HFFc6 (cell line): ENCODE measurements at regions not wholly inside any gene's neighbourhood (a gene's known extent, or its start where the extent isn't known, plus 50 kb on each side); places are given as distances from the start of the nearest gene placed in this dataset.
A peak's percentile ranks its signal among the peaks of the same experiment; 100 is the strongest.
"Not testable (repeated sequence)": the region's sequence is repeated elsewhere in the genome, so short reads cannot be mapped to it uniquely, and the experiment has no call there.

ENCODE experiments used
- DNase-seq: peaks from one replicate; pipeline ENCODE4 v3.0.0-alpha.2; 2018
- H3K27ac Mint-ChIP-seq: 2 replicates; pipeline ENCODE4 v1.8.0; 2020; ENCODE audit warnings: mild to moderate bottlenecking, mixed read lengths
- H3K27me3 Mint-ChIP-seq: 2 replicates; pipeline ENCODE4 v1.8.0; 2021; ENCODE audit warnings: mild to moderate bottlenecking, moderate library complexity, mixed read lengths; ENCODE audit not compliant: insufficient read depth
- H3K36me3 Mint-ChIP-seq: 2 replicates; pipeline ENCODE4 v1.8.0; 2021; ENCODE audit warnings: low read depth, mixed read lengths
- H3K4me1 Mint-ChIP-seq: 2 replicates; pipeline ENCODE4 v1.8.0; 2020; ENCODE audit warnings: low read depth, mixed read lengths
- H3K4me3 Mint-ChIP-seq: 2 replicates; pipeline ENCODE4 v1.8.0; 2020; ENCODE audit warnings: mild to moderate bottlenecking, moderate library complexity, mixed read lengths
- H3K9me3 Mint-ChIP-seq: 2 replicates; pipeline ENCODE4 v1.8.0; 2020; ENCODE audit warnings: mild to moderate bottlenecking, mixed read lengths
- TF ChIP-seq, protein P1 (sequence below): fragments of 200-600 bp; sonication (generic); IDR thresholded peaks from 2 replicates; pipeline ENCODE4 v1.5.0; 2021; ENCODE audit warnings: antibody characterized with exemption, mild to moderate bottlenecking

- peaks cover 2% of the 10 kb centered on the region for H3K27me3 Mint-ChIP-seq
- no peaks in the 10 kb centered on the region for H3K4me1 Mint-ChIP-seq
- no peak for DNase-seq
- no peaks in the 10 kb centered on the region for H3K36me3 Mint-ChIP-seq
- no peaks in the 10 kb centered on the region for H3K9me3 Mint-ChIP-seq
- H3K27ac Mint-ChIP-seq: no peak overlapping the region
- H3K4me3 Mint-ChIP-seq: no peak overlapping the region
- TF ChIP-seq, protein P1, sequence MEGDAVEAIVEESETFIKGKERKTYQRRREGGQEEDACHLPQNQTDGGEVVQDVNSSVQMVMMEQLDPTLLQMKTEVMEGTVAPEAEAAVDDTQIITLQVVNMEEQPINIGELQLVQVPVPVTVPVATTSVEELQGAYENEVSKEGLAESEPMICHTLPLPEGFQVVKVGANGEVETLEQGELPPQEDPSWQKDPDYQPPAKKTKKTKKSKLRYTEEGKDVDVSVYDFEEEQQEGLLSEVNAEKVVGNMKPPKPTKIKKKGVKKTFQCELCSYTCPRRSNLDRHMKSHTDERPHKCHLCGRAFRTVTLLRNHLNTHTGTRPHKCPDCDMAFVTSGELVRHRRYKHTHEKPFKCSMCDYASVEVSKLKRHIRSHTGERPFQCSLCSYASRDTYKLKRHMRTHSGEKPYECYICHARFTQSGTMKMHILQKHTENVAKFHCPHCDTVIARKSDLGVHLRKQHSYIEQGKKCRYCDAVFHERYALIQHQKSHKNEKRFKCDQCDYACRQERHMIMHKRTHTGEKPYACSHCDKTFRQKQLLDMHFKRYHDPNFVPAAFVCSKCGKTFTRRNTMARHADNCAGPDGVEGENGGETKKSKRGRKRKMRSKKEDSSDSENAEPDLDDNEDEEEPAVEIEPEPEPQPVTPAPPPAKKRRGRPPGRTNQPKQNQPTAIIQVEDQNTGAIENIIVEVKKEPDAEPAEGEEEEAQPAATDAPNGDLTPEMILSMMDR: no peak
These were observed 79.2 kb upstream of the SAMD11 start for GRCh38 chr1:844472-845026.

- H3K27ac Mint-ChIP-seq, H3K27me3 Mint-ChIP-seq, H3K4me1 Mint-ChIP-seq, H3K9me3 Mint-ChIP-seq, H3K36me3 Mint-ChIP-seq, DNase-seq, H3K4me3 Mint-ChIP-seq: not testable (repeated sequence)
These were observed 78.1 kb upstream of the SAMD11 start for GRCh38 chr1:845641-846040.

GRCh38 chr1:849873-850272, 73.8 kb upstream of the SAMD11 start:
- H3K27ac Mint-ChIP-seq, H3K4me1 Mint-ChIP-seq, H3K9me3 Mint-ChIP-seq, H3K36me3 Mint-ChIP-seq, DNase-seq, H3K27me3 Mint-ChIP-seq, H3K4me3 Mint-ChIP-seq: not testable (repeated sequence)

DNA sequence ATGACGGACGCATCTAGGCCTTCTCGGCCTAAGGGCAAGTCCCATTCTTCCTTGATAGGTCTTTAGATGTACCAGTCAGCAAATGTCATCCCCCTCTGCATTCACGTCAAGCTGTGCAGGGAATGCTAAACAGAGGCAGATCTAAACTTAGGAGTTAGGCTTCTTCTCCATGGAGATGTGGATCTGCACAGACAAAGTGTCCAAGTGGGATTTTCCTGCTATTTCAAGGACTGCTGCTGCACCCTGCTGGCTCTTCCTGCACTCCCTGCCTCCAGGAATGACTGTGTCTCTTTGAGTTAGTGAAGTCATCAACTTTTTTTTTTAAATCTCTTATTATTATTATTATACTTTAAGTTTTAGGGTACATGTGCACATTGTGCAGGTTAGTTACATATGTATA, 73.4 kb upstream of the SAMD11 start:
- H3K9me3 Mint-ChIP-seq, H3K4me3 Mint-ChIP-seq, H3K4me1 Mint-ChIP-seq, H3K27me3 Mint-ChIP-seq, H3K27ac Mint-ChIP-seq, H3K36me3 Mint-ChIP-seq: not testable (repeated sequence)
- DNase-seq: peak; percentile 42
- TF ChIP-seq, protein P1: peak; percentile 33; the same call in 1 of the 2 replicates

DNA sequence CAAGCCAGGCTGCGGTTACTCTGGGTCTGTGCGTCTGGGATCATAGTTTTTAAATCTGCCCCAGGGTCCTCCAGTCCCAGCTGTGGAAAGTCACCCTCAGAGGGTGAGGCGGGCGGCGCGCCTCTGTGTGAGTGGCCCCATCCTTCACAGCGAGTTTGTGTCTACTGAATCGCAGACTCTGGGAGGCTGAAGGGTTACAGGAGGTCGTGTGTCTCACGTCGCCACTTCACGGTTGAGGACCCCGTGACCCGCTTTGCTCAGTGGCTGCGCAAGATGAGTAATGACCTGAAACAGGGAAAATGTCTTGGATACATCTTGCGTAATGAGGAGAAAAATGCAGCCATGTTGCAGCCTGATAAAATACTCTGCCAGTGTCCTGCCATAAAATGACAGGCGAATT, 72.3 kb upstream of the SAMD11 start:
- not testable (repeated sequence) for H3K4me3 Mint-ChIP-seq, DNase-seq, H3K9me3 Mint-ChIP-seq

DNA sequence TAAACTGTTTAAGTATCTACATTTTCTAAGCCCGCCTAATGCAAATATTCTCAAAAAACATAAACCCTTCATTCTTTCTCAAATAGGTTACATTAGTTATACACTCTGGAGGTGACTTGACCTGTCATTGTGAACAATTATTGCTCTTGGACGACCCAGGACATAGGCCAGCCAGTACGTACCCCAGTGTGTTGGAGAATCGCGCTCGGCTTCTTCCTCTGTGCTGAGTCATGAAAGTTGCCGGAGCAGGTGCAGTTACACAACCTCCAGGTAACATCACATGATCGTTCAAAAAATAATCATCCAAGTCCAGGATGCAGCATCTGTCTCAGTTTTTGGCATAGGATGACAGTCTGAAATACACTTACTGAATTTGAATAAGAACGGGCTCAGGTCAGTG, 71.9 kb upstream of the SAMD11 start:
- H3K36me3 Mint-ChIP-seq, H3K27ac Mint-ChIP-seq, H3K4me3 Mint-ChIP-seq, H3K9me3 Mint-ChIP-seq, DNase-seq, H3K4me1 Mint-ChIP-seq, H3K27me3 Mint-ChIP-seq: not testable (repeated sequence)

More for the DNA sequence above, 72.3 kb upstream of the SAMD11 start:
- H3K4me1 Mint-ChIP-seq, H3K36me3 Mint-ChIP-seq, H3K27me3 Mint-ChIP-seq, H3K27ac Mint-ChIP-seq: not testable (repeated sequence)

- H3K9me3 Mint-ChIP-seq, H3K27ac Mint-ChIP-seq, DNase-seq, H3K27me3 Mint-ChIP-seq, H3K36me3 Mint-ChIP-seq, H3K4me3 Mint-ChIP-seq: not testable (repeated sequence)
- peaks cover 11% of the 10 kb centered on the region for H3K4me1 Mint-ChIP-seq
These were observed 68.3 kb upstream of the SAMD11 start for GRCh38 chr1:855202-855981.

GRCh38 chr1:856541-857057, 67.1 kb upstream of the SAMD11 start:
- not testable (repeated sequence) for H3K27ac Mint-ChIP-seq, H3K9me3 Mint-ChIP-seq, H3K4me3 Mint-ChIP-seq, H3K36me3 Mint-ChIP-seq, H3K27me3 Mint-ChIP-seq, DNase-seq
- peaks cover 11% of the 10 kb centered on the region for H3K4me1 Mint-ChIP-seq
